LHCN-M2 (cell line): ENCODE measurements at regions not wholly inside any gene's neighbourhood (a gene's known extent, or its start where the extent isn't known, plus 50 kb on each side); places are given as distances from the start of the nearest gene placed in this dataset.

Experiments
- DNase-seq: peaks from one replicate; pipeline ENCODE4 v3.0.0-alpha.2; 2012; ENCODE audit warnings: low read depth

DNA sequence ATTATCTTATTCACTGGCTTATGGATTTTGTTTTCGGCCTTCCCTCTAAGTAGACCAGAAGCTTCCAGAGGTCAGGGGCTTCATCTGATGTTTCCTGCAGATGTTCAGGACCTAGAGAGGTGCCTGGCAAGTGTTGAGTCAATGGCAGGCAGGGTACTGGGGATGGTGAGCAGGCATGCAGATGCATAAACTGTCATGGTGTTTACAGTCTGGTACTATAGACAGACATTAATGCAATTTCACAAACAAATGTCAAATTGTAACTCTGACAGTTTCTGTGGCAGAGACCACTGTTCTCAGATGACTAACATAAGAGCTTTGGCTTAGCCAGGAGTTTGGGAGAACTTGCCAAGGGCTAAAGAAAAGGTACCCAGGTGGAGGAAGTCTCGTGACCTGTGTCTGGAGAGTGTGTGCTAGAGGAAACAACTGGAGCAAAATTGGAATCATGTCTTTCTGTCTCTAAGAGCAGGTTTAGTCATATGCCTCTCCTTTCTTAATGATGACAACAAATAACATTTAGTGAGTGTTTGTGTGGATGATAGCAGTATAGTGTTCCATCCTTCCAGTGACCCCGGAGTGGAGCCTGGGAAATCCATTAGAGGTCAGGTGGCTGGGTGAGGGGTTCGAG is 53.7 kb upstream of the TRAK1 start:
- DNase-seq, result no peak

DNA sequence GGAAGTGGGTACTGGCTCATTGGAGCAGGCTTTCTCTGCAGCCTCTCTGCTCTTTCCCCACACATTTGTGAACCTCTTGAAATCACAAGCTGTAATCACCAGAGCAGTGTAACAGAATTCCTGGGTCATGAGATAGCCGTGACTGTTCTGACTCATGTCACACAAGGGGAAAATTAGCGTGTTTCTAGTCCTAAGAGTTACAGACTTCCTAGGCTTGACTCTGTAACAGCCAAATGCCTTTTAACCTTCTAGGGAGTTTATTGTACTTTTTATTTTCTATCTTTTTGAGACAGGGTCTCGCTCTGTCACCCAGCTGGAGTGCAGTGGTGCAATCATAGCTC is 54.7 kb upstream of the TRAK1 start:
- peak; percentile 94 for DNase-seq

- no peak for DNase-seq
Measured at GRCh38 chr3:42035816-42036482, 55.2 kb upstream of the TRAK1 start.

DNA sequence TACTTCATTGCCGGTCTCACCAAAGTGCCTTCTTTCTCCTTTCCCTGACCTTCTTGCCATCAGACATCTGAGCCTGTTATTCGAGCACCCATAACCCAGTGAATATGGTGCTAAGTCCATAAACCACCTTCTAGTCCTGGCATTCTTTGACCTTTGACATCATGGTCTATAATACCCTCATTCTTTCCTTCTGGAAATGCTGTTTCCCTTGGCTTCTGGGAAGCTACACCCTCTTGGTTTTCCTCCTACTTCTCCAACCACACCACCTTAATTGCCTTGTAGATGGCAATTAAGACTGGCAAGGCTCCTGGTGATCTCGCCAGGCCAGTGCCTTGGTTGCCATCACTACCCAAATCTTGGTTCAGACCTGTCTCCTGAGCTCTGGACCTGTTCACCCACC is 56.1 kb upstream of the TRAK1 start:
- no peak for DNase-seq

DNA sequence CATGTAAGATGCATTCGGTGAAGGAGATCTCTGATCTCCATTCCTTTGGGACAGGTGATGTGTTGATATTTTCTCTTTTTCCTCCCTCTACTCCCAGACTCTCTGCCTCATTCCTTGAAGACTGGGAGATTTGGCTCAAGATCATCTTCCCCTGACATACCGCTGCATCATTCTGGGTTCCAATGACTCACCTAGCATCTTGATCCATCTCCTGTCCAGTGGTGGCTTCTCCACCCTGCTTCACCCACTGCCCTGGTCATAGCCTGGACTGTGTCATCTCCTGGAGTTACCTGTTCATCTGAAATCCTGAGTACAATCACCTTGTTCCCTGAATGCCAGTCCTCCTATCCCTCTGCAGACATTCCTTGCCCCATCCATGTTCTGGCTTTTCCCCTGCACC is 57.4 kb upstream of the TRAK1 start:
- no peak for DNase-seq

DNA sequence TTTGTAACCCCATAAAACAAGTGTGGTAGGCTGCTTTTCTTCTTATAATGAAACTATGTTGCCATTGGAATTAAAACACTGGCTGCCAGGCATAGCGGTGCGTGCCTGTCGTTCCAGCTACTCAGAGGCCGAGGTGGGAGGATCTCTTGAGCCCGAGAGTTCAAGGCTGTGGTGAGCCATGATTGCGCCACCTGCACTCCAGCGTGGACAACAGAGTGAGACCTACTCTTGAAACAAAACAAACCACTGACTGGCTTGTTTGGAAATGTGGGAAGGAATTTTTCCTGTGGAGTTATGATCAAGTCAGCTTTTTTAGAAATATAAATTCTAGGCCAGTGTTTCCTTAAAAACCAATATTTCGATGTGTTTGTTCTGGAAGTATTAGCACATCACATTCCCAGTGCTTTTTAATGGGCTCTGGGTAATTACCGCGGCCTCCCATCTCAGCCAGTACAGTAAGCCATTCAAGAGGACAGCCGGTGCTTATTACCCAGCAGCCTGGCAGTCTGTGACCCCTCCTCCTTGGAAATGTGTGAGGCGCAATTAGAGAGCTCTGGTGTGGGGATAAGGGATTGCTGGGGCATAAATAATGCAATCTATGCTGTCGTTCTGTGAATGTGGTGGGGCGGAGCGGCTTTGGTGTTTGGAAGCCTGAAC is 58.3 kb upstream of the TRAK1 start:
- DNase-seq, result peak; percentile 87

- no peak for DNase-seq
Measured at GRCh38 chr3:42031808-42032480, 59.2 kb upstream of the TRAK1 start.

DNA sequence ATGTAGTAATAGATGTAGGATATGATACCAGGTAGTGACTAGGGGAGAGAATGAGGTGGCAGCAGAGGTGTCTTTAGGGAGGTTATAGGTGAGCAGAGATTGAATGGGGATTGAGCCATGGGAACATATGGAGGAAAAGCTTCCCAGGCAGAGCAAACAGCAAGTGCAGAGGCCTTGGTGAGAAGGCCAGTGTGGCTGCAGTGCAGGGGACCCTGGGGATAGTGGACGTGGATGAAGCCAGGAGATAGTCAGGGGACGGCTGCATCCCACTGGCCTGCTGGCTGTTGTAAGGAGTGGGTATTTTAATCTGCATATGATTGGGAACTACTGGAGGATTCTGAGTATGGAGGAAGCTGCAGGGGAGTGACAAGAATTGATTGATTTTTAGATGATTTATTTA is 62.7 kb upstream of the TRAK1 start:
- DNase-seq, result no peak

DNA sequence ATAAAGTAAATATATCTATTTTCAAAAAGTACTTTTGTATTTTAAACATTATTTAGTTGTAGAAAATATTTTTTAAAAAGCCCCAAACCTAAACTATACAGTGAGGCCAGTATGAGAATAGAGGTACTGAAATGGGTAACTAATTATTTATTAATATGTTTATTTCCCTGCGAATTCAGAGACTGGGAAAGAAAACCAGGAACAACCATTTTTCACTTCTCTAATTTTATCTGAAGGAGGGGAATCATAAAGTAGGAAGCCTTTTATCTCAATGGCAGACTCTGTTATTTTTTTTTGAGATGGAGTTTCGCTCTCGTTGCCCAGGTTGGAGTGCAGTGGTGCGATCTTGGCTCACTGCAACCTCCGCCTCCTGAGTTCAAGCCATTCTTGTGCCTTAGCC is 63.6 kb upstream of the TRAK1 start:
- no peak for DNase-seq

DNA sequence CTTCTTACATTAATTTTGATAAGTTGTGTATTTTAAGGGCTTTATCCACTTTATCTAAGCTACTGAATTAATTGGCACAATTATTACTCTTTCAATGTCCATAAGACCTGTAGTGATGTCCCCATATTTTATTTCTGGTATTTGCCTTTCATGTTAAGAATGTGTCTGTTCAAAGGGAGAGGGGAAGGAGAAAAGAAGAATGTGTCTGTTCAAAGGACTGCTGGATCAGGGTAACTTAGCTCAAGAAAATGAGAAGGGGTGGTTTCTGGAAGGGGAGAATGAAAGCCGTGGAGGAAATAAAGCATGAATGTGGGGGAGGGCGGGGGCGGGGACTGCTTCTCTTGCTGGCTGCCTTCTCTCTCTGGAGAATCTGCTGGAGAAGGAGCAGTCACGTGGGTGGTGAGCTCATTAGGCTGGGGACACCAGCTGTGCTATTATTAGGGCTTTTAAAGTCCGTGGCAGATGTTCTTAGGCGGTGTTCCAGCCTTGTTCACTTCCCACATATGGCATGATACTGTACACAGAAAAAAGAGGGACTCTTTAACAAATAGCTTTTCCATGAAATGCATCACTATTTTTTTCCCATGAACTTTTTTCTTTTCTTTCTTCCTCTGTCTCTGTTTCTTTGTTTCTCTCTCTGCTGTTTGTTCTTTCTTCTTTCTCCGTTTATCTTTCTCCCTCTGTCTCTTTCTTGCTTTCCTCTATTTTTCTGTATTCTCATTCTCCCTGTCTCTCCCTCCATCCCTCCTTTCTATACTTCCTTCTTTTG is 63.7 kb upstream of the ULK4 start:
- DNase-seq, result peak; percentile 96

GRCh38 chr3:42024591-42025351 is 62.9 kb upstream of the ULK4 start:
- DNase-seq, result no peak

DNA sequence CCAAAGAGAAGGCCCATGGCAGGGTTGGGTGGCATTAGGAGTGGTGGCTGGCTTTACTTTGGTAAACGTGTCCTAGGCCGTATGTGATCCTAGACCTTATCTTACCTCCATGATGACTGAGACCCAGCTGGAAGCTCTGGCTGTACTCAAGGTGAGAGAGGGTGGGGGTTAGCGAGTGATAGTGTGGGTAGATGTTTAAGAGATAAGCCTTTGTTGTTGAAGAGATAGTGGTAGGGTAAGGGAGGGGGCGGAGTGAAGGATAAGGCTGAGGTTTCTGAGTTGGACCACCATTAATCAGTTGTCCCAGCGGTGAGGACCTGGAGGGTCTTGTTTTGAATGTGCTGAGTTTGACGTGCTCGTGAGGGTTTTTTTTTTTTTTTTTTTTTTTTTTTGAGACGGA is 61.5 kb upstream of the ULK4 start:
- DNase-seq, result no peak

- no peak for DNase-seq
Measured at GRCh38 chr3:42022355-42022754, 60.5 kb upstream of the ULK4 start.

DNA sequence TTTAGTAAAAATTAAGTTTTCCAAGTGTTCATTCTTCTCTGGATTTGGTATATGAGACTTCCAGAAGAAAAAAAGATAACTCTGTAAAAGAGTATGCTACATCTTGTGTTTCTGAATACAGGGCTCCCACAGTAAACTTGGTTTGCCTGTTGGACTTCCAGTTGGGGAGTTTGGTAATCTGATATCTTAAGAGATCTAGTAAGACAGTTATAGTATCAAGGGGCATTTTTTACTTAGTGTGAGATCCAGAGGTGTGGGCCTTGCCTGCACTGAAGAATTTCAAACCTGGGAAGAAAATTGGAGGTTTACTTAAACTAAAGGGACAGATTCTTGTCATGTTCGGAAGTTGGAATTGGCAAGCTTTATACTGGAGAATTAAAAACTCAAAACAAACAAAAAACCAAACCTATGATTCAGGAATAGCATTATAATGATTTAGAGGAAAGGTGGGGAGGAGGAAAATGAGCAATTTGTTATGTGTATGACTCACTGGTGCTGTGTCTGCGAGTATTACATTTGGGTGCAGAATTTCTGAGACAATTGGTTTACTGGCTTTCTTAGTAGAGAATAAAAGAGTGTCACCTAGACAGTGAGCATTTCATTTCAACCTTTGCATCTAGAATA is 58.9 kb upstream of the ULK4 start:
- peak; percentile 77 for DNase-seq

- no peak for DNase-seq
Measured at GRCh38 chr3:42019953-42020260, 58.0 kb upstream of the ULK4 start.

DNA sequence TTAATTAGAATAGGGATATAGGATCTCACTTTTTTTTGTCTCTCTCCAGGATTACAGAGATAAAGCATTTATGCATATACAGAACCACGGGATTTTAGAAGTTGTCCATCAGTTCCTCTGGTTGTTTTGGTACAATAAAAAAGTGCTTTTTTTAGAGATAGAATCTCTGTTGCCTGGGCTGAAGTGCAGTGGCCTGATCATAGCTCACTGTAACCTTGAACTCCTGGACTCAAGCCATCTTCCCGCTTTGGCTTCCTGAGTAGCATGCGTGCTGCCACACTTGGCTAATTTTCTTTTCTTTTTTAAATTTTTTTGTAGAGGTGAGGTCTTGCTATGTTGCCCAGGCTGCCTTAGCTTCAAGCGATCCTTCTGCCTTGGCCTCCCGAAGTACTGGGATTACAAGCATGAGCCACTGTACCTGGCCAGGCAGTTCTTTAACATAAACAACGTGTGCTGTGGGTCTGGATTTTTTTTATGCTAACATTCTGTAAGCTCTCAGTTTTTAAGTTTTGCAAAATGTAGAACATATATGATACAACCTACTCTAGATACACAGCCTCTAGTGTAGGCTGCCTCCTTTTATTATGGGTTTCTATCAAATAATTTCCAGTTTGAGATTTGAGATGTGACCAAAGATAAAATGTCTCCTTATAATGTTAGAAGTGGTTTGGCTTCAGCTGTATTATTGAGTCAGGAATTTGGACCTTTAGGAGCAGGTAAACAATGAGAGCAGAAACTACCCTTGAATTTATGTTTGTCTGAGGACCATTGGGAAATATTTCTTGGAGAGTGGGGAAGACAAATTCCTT is 57.4 kb upstream of the ULK4 start:
- DNase-seq, result no peak

DNA sequence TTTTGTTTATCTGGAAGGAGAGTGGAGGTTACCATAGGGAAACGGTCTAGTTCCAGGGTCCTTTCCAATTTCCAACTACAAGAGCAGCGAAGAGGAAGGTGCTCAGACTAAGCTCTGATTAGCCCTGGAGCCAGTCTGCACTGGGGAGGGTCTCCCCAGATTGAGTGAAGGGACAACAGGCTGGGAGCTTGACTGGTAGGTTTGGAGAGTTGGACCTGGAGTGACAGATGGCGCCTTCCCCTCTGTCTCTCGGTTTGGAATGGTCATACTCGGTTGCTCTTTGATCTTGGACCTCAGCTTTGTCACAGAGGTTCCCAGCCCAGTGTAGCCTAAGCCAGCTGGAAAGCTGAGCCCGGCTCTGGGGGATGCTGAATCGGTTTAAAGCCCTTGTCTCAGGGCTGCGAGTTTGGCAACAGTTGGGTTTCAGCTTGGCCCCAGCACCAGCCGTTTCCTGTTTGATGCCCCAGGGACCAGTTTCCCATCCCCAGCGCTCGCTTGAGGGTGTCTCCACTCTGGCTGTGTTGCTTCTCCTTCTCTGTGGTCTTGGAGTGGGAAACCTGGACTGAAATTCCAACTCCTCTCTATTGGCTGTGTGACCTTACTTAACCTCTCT is 53.1 kb upstream of the ULK4 start:
- peak; percentile 46 for DNase-seq

- no peak for DNase-seq
Measured at GRCh38 chr3:42014458-42014920, 52.6 kb upstream of the ULK4 start.

DNA sequence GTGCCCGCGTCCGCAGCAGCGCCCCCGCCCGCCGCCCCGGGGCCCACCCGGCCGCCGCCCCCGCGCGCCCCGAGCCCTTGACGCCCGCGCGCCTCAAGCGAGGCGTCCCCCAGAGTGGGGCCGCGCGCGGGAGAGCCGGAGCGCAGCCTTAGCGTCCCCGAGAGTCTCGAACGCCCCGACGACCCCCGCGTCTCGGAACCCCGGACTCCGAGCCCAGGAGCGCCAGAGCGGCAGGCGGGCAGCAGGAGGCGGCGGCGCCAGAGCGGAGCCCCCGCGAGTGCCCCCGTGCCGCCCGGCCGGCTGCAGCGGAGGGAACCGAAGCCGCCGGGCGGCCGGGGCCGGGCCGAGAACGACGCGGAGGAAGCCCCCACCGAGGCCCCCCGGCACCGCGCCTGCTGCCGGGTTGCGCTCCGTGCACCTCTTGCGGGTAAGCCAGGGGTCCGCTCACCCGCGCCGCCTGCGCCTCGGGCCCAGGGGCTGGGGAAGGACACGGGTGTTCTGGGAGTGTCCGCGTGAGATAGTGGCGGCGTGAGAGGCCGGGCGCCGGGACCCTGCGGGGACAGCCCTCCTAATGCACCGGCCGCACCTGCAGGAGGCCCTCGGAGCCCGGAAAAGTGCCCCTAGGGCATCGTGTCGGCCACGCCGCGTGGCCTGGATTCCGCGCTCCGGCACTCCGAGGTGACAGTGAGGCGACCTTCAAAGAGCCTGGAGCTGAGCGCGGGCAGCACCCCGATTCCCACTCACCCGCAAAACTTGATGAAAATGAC is 52.0 kb upstream of the ULK4 start:
- DNase-seq, result no peak
